ENCODE measurements at regions not wholly inside any gene's neighbourhood (a gene's known extent, or its start where the extent isn't known, plus 50 kb on each side); places are given as distances from the start of the nearest gene placed in this dataset.

DNA sequence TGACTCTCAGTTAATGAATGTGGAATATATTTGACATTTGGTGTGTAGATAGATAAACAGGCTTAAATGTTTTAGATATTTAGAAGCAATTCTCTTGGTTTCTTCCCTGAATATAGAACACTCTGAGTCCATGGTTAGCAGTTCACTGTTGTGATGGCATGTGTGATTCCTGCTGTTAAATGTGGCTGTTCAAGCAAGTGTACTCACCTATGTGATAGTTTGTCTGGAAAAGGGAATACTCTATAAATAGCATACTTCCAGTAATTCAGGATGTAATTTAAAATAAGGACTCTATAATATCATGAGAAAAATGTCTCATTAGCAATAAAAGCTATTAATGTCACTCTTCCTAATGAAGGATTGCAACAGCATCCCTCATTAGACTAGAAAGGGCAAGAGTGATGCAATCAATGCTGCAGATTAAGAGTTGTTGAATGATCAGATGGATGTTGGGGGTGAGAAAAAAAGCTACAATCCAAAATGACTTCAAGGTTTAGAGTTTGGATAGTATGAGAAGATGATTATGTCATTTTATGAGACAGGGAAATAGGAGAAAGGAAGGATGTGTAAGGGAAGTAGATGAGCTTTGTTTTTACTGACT lies 201.8 kb upstream of the WDFY3 start:
- TF ChIP-seq, protein P1, sequence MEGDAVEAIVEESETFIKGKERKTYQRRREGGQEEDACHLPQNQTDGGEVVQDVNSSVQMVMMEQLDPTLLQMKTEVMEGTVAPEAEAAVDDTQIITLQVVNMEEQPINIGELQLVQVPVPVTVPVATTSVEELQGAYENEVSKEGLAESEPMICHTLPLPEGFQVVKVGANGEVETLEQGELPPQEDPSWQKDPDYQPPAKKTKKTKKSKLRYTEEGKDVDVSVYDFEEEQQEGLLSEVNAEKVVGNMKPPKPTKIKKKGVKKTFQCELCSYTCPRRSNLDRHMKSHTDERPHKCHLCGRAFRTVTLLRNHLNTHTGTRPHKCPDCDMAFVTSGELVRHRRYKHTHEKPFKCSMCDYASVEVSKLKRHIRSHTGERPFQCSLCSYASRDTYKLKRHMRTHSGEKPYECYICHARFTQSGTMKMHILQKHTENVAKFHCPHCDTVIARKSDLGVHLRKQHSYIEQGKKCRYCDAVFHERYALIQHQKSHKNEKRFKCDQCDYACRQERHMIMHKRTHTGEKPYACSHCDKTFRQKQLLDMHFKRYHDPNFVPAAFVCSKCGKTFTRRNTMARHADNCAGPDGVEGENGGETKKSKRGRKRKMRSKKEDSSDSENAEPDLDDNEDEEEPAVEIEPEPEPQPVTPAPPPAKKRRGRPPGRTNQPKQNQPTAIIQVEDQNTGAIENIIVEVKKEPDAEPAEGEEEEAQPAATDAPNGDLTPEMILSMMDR (IDR thresholded peaks at IDR 0.05) = no peak
- TF ChIP-seq POLR2A (IDR thresholded peaks at IDR 0.05) = no peak
